HepG2 (cell line): ENCODE measurements at regions not wholly inside any gene's neighbourhood (a gene's known extent, or its start where the extent isn't known, plus 50 kb on each side); places are given as distances from the start of the nearest gene placed in this dataset.

ENCODE experiments used
- ELF4 ChIP-seq: sonication (generic); formaldehyde crosslinking; IDR thresholded peaks from 2 replicates; pipeline ENCODE4 v1.5.0; 2020; ENCODE audit warnings: missing genetic modification reagents, mild to moderate bottlenecking, moderate library complexity, borderline replicate concordance
- ZFP1 ChIP-seq: IDR thresholded peaks from 2 replicates; pipeline ENCODE4 v1.6.1; 2016
- ZNF251 ChIP-seq: sonication (generic); formaldehyde crosslinking; IDR thresholded peaks from 2 replicates; pipeline ENCODE4 v1.9.0; 2021; ENCODE audit warnings: mild to moderate bottlenecking, missing genetic modification reagents
- ZNF274 ChIP-seq: sonication (generic); formaldehyde crosslinking; IDR thresholded peaks from 2 replicates; pipeline ENCODE4 v1.5.1; 2020; ENCODE audit warnings: mild to moderate bottlenecking, missing genetic modification reagents
- ZNF510 ChIP-seq: sonication (generic); formaldehyde crosslinking; IDR thresholded peaks from 2 replicates; pipeline ENCODE4 v1.4.0; 2020; ENCODE audit warnings: low read depth, mild to moderate bottlenecking, missing genetic modification reagents
- ZNF552 ChIP-seq: sonication (generic); formaldehyde crosslinking; IDR thresholded peaks from 2 replicates; pipeline ENCODE4 v1.9.0; 2022; ENCODE audit warnings: missing genetic modification reagents, mild to moderate bottlenecking, borderline replicate concordance
- ZNF577 ChIP-seq: sonication (generic); formaldehyde crosslinking; IDR thresholded peaks from 2 replicates; pipeline ENCODE4 v1.4.0; 2020; ENCODE audit warnings: mild to moderate bottlenecking, low read depth, missing genetic modification reagents, borderline replicate concordance
- TF ChIP-seq, protein P1 (sequence below): sonication (generic); formaldehyde crosslinking; IDR thresholded peaks from 2 replicates; pipeline ENCODE4 v1.5.0; 2020; ENCODE audit warnings: mild to moderate bottlenecking, missing genetic modification reagents, moderate library complexity
- TF ChIP-seq, protein P2 (sequence below): sonication (generic); formaldehyde crosslinking; IDR thresholded peaks from 2 replicates; pipeline ENCODE4 v1.8.1; 2023; ENCODE audit warnings: mild to moderate bottlenecking, missing genetic modification reagents
- TF ChIP-seq, protein P3 (sequence below), 2 experiments: sonication (generic) in 1 of 2; formaldehyde crosslinking in 1 of 2; IDR thresholded peaks; 2 replicates each; pipeline versions ENCODE4 v1.4.0 to v1.6.1; 2018 to 2020; ENCODE audit warnings: missing genetic modification reagents in 2 of 2, borderline replicate concordance in 1 of 2, low read depth in 1 of 2, mild to moderate bottlenecking in 1 of 2, missing biosample characterization in 1 of 2
- TF ChIP-seq, protein P4 (sequence below): sonication (generic); formaldehyde crosslinking; IDR thresholded peaks from 2 replicates; pipeline ENCODE4 v1.5.1; 2020; ENCODE audit warnings: mild to moderate bottlenecking, missing genetic modification reagents, moderate library complexity

DNA sequence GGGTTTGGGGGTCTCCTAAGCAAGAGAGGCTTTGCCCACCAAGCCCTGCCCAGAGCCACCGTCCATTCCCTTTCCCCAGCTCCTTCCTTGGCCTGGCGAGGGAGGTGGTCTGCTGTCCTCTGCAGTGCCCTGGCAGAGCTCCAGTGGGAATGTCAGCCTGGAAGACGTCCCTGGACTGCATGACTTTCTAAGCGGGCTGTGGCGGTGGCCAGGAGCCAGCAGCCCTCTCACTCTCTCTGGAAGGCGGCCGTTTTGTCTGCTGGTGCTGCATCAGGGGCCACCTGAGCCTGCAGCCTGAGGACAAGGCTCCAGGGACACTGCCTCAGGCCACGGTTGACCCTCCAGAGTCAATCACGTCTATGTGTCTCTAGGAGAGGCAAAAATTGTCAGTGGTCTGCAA lies 271.0 kb downstream of the SKAP2 start:
- TF ChIP-seq ZNF552 (CRISPR knock-in tag) (no peak), ZNF510 (no peak), ELF4 (CRISPR knock-in tag) (no peak), ZNF274 (no peak), ZFP1 (CRISPR knock-in tag) (no peak), ZNF577 (CRISPR knock-in tag) (no peak), ZNF251 (CRISPR knock-in tag) (no peak)
- TF ChIP-seq, protein P1, sequence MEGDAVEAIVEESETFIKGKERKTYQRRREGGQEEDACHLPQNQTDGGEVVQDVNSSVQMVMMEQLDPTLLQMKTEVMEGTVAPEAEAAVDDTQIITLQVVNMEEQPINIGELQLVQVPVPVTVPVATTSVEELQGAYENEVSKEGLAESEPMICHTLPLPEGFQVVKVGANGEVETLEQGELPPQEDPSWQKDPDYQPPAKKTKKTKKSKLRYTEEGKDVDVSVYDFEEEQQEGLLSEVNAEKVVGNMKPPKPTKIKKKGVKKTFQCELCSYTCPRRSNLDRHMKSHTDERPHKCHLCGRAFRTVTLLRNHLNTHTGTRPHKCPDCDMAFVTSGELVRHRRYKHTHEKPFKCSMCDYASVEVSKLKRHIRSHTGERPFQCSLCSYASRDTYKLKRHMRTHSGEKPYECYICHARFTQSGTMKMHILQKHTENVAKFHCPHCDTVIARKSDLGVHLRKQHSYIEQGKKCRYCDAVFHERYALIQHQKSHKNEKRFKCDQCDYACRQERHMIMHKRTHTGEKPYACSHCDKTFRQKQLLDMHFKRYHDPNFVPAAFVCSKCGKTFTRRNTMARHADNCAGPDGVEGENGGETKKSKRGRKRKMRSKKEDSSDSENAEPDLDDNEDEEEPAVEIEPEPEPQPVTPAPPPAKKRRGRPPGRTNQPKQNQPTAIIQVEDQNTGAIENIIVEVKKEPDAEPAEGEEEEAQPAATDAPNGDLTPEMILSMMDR (CRISPR knock-in tag) = no peak
- TF ChIP-seq, protein P2, sequence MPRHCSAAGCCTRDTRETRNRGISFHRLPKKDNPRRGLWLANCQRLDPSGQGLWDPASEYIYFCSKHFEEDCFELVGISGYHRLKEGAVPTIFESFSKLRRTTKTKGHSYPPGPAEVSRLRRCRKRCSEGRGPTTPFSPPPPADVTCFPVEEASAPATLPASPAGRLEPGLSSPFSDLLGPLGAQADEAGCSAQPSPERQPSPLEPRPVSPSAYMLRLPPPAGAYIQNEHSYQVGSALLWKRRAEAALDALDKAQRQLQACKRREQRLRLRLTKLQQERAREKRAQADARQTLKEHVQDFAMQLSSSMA (CRISPR knock-in tag) = no peak
- TF ChIP-seq, protein P3, sequence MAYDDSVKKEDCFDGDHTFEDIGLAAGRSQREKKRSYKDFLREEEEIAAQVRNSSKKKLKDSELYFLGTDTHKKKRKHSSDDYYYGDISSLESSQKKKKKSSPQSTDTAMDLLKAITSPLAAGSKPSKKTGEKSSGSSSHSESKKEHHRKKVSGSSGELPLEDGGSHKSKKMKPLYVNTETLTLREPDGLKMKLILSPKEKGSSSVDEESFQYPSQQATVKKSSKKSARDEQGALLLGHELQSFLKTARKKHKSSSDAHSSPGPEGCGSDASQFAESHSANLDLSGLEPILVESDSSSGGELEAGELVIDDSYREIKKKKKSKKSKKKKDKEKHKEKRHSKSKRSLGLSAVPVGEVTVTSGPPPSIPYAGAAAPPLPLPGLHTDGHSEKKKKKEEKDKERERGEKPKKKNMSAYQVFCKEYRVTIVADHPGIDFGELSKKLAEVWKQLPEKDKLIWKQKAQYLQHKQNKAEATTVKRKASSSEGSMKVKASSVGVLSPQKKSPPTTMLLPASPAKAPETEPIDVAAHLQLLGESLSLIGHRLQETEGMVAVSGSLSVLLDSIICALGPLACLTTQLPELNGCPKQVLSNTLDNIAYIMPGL (CRISPR knock-in tag; IDR thresholded peaks at IDR 0.05; ENCODE audit: borderline replicate concordance in 1 of 2, low read depth in 1 of 2) = no peak
- TF ChIP-seq, protein P4, sequence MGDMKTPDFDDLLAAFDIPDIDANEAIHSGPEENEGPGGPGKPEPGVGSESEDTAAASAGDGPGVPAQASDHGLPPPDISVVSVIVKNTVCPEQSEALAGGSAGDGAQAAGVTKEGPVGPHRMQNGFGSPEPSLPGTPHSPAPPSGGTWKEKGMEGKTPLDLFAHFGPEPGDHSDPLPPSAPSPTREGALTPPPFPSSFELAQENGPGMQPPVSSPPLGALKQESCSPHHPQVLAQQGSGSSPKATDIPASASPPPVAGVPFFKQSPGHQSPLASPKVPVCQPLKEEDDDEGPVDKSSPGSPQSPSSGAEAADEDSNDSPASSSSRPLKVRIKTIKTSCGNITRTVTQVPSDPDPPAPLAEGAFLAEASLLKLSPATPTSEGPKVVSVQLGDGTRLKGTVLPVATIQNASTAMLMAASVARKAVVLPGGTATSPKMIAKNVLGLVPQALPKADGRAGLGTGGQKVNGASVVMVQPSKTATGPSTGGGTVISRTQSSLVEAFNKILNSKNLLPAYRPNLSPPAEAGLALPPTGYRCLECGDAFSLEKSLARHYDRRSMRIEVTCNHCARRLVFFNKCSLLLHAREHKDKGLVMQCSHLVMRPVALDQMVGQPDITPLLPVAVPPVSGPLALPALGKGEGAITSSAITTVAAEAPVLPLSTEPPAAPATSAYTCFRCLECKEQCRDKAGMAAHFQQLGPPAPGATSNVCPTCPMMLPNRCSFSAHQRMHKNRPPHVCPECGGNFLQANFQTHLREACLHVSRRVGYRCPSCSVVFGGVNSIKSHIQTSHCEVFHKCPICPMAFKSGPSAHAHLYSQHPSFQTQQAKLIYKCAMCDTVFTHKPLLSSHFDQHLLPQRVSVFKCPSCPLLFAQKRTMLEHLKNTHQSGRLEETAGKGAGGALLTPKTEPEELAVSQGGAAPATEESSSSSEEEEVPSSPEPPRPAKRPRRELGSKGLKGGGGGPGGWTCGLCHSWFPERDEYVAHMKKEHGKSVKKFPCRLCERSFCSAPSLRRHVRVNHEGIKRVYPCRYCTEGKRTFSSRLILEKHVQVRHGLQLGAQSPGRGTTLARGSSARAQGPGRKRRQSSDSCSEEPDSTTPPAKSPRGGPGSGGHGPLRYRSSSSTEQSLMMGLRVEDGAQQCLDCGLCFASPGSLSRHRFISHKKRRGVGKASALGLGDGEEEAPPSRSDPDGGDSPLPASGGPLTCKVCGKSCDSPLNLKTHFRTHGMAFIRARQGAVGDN = no peak
